ENCODE measurements at regions not wholly inside any gene's neighbourhood (a gene's known extent, or its start where the extent isn't known, plus 50 kb on each side); places are given as distances from the start of the nearest gene placed in this dataset.

DNA sequence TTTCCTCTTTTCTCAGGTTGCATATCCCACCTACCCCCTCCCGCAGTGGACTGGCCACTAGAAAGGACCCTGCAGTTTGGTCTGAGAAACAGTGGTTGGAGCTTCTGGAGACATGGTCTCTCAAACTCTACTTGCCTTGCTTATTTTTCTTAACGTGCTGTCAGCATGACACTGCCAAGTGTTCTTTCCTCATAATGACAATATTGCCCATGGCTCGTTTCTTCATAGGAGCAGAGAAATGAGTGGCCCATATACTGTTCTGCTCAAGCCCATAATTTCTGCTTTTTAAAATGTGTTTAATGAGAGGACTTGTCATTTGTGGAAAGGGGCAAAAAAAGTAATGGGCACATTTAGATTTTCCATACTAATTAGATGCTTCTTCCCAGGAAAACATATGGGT is 828.7 kb downstream of the BCL11A start:
- in situ Hi-C loops (cut with HindIII; ENCODE audit: low pct_unique_long_range_greater_than_20kb, low sequenced_read_pairs) = no loop called here
- no peak for DNase-seq (ENCODE audit: low read depth, low spot score)

- in situ Hi-C loops (cut with HindIII; ENCODE audit: low pct_unique_long_range_greater_than_20kb, low sequenced_read_pairs) = no loop called here
These were observed 833.1 kb downstream of the BCL11A start for GRCh38 chr2:59720296-59720866.

DNA sequence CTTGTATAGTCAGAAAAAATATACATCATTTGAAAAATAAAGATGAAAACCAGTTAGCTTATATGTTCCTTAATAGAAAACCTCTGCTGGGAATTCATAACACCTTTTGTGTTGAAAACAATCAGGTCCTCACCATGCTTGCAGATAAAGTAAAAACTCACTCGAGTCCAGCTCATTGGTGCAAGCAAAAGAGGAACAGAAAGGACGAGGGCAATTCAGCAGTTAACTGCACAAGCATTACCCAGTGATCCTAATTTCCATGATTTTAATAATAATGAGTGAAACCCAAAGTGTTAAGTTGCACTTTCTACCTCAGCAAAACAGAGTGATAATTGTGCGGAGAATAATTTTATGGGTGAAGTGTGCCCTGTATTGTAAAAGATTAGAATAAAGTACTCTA is 839.9 kb downstream of the BCL11A start:
- in situ Hi-C loops (cut with HindIII; ENCODE audit: low pct_unique_long_range_greater_than_20kb, low sequenced_read_pairs) = no loop called here

More at GRCh38 chr2:59720296-59720866, 833.1 kb downstream of the BCL11A start:
- DNase-seq (ENCODE audit: low read depth, low spot score) = no peak

DNA sequence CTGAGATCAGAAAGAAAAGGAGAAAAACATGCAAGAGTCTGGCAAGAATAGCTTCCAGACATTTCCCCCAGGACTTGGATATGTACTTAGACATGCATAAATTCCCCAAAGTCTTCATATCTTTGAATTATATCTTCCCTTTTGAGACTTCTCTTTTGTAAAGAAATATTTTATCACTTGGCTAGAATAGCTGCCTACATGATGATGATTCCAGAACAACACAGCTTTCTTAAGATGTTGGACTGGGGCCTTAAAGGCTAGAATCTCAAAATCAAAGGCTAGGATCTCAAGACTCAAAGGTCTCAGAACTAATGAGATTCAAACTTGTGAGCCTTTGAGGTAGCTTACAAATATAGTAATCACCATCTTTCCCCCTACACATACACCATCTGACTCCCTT is 842.3 kb downstream of the BCL11A start:
- DNase-seq (ENCODE audit: low read depth, low spot score) = no peak
- in situ Hi-C loops (cut with HindIII; ENCODE audit: low pct_unique_long_range_greater_than_20kb, low sequenced_read_pairs) = no loop called here

More for the DNA sequence above, 839.9 kb downstream of the BCL11A start:
- DNase-seq (ENCODE audit: low read depth, low spot score) = no peak

DNA sequence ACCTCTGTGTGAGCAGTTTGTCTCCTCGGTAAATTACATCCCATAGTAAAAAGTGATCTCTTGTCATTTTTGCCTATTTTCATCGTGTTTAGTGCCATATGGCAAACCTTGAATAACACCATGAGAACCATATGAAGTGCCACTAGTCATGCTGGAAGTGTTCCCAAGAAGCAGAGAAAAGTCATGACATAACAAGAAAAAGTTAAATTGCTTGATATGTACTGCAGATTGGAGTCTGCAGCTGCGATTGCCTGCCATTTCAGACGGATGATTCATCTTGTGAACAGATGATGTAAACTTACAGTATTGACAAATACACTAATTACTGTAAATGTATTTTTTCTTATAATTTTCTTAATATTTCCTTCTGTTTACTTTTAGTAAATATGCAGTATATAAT is 846.7 kb downstream of the BCL11A start:
- in situ Hi-C loops (cut with HindIII; ENCODE audit: low pct_unique_long_range_greater_than_20kb, low sequenced_read_pairs) = no loop called here
- DNase-seq (ENCODE audit: low read depth, low spot score) = no peak

DNA sequence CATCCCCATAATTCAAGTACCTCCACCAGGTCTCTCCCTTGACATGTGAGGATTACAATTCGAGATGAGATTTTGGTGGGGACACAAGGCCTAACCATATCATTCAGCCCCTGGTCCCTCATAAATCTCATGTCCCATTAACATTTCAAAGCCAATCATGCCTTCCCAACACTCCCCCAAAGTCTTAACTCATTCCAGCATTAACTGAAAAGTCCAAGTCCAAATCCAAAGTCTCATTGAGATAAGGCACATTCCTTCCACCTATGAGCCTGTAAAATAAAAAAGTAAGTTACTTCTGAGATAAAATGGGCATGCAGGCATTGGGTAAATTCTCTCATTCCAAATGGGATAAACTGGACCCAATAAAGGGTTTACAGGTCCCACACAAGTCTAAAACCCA is 849.7 kb downstream of the BCL11A start:
- in situ Hi-C loops (cut with HindIII; ENCODE audit: low pct_unique_long_range_greater_than_20kb, low sequenced_read_pairs) = no loop called here
- DNase-seq (ENCODE audit: low read depth, low spot score) = no peak

GRCh38 chr2:59702026-59702425 is 851.4 kb downstream of the BCL11A start:
- in situ Hi-C loops (cut with HindIII; ENCODE audit: low pct_unique_long_range_greater_than_20kb, low sequenced_read_pairs) = no loop called here
- no peak for DNase-seq (ENCODE audit: low read depth, low spot score)

- in situ Hi-C loops (cut with HindIII; ENCODE audit: low pct_unique_long_range_greater_than_20kb, low sequenced_read_pairs) = no loop called here
- no peak for DNase-seq (ENCODE audit: low read depth, low spot score)
These were observed 852.0 kb downstream of the BCL11A start for GRCh38 chr2:59701271-59701994.

DNA sequence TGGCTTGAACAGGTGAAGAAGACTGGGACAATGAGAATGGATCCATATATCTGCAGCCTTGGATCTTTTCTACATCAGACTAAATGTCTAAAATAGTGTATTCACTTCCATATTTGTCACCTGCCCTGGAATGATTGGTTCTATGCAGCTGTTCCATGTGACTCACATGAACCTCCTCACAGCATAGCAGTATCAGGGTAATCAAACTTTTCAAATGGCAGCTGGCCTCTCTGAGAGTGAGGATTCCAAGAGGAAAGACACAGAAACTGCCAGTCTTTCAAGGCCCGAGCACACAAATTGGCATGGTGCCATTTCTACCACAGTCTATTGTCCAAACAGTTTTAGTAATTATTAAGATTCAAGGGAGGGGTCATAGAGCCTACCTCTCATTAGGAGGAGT is 859.3 kb downstream of the BCL11A start:
- in situ Hi-C loops (cut with HindIII; ENCODE audit: low pct_unique_long_range_greater_than_20kb, low sequenced_read_pairs) = no loop called here

GRCh38 chr2:59693231-59693959 is 860.1 kb downstream of the BCL11A start:
- DNase-seq (ENCODE audit: low read depth, low spot score) = no peak

More for the DNA sequence above, 859.3 kb downstream of the BCL11A start:
- no peak for DNase-seq (ENCODE audit: low read depth, low spot score)

GRCh38 chr2:59691518-59692190 is 861.8 kb downstream of the BCL11A start:
- DNase-seq (ENCODE audit: low read depth, low spot score) = peak; percentile 97
- in situ Hi-C loops (cut with HindIII; ENCODE audit: low pct_unique_long_range_greater_than_20kb, low sequenced_read_pairs) = no loop called here

More at GRCh38 chr2:59693231-59693959, 860.1 kb downstream of the BCL11A start:
- in situ Hi-C loops (cut with HindIII; ENCODE audit: low pct_unique_long_range_greater_than_20kb, low sequenced_read_pairs) = no loop called here

- no peak for DNase-seq (ENCODE audit: low read depth, low spot score)
- in situ Hi-C loops (cut with HindIII; ENCODE audit: low pct_unique_long_range_greater_than_20kb, low sequenced_read_pairs) = no loop called here
These were observed 862.6 kb downstream of the BCL11A start for GRCh38 chr2:59690849-59691248.

- no peak for DNase-seq (ENCODE audit: low read depth, low spot score)
These were observed 868.7 kb downstream of the BCL11A start for GRCh38 chr2:59684771-59685166.

GRCh38 chr2:59684116-59684770 is 869.2 kb downstream of the BCL11A start:
- in situ Hi-C loops (cut with HindIII; ENCODE audit: low pct_unique_long_range_greater_than_20kb, low sequenced_read_pairs) = no loop called here
- peak; percentile 37 for DNase-seq (ENCODE audit: low read depth, low spot score)

More at GRCh38 chr2:59684771-59685166, 868.7 kb downstream of the BCL11A start:
- in situ Hi-C loops (cut with HindIII; ENCODE audit: low pct_unique_long_range_greater_than_20kb, low sequenced_read_pairs) = no loop called here

DNA sequence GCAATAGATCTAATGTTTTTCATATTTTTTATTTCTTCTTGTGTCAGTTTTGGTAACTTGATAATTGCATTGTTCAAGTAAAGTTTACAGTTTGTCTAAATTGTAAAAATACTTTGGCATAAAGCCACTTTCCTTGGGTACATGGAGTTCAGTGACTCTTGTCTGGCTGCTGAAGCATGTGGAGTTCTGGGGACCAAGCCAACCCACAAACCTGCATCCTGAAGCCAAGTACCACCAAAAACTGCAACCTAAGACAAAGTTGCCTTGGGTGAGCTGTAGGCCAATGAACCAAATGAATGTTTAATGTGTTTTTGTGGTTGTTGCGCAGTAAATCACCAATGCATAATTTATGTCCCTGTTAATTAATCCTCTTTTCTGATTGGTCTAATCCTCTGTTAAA is 872.6 kb downstream of the BCL11A start:
- in situ Hi-C loops (cut with HindIII; ENCODE audit: low pct_unique_long_range_greater_than_20kb, low sequenced_read_pairs) = no loop called here
- no peak for DNase-seq (ENCODE audit: low read depth, low spot score)

GRCh38 chr2:59677158-59677557 is 876.3 kb downstream of the BCL11A start:
- no peak for DNase-seq (ENCODE audit: low read depth, low spot score)
- in situ Hi-C loops (cut with HindIII; ENCODE audit: low pct_unique_long_range_greater_than_20kb, low sequenced_read_pairs) = no loop called here

DNA sequence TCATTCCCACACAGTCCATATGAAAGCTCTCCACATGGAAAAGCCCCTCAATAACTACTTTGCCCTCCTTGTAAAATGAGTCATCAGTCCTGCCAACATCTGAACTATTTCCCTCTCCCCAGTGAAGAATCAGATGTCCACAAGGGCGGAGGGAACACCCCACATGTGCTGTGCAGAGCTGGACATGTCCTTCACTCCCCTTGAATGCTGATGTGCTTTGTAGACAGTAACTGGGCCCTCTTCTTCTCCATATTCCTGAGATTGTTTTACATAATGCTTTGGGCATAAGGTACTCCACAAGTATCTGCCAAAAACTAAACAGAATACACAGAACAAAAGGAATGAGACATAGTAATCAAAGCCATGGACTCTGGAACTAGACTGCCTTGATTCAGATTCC is 879.4 kb downstream of the BCL11A start:
- no peak for DNase-seq (ENCODE audit: low read depth, low spot score)
- in situ Hi-C loops (cut with HindIII; ENCODE audit: low pct_unique_long_range_greater_than_20kb, low sequenced_read_pairs) = no loop called here

DNA sequence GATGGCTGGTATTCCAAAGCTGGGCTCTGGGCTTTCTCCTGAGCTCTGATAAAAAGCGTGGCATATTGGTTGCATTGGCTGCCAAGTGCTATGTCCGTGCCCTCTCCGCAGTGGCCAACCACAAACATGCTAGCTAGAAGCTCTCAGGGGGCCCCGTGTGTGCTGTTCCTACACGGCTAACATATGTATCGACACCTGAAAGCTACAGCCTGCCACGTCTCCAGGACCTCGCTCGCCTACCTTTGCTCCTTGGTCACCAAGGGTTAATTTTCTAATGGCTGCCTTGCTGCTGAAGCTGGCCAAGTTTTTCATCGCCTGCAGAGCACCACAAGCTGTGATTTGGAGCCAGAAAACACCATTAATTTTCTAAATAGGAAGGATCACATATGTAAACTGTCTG is 888.4 kb downstream of the BCL11A start:
- DNase-seq (ENCODE audit: low read depth, low spot score) = no peak
- in situ Hi-C loops (cut with HindIII; ENCODE audit: low pct_unique_long_range_greater_than_20kb, low sequenced_read_pairs) = no loop called here
